Trophoblast cell (in vitro differentiated cells and primary cell): ENCODE measurements at regions not wholly inside any gene's neighbourhood (a gene's known extent, or its start where the extent isn't known, plus 50 kb on each side); places are given as distances from the start of the nearest gene placed in this dataset.

Experiments used
- DNase-seq, 2 donors: peaks; one replicate each; pipeline ENCODE4 v3.0.0-alpha.2; 2016
- H2AFZ ChIP-seq: 2 replicates; pipeline ENCODE4 v1.6.1; 2013; ENCODE audit warnings: low read length, moderate library complexity, mild to moderate bottlenecking; ENCODE audit not compliant: insufficient read depth, poor library complexity
- H2AK5ac ChIP-seq: 2 replicates; pipeline ENCODE4 v1.6.1; 2013; ENCODE audit warnings: mild to moderate bottlenecking, low read length
- H2BK120ac ChIP-seq: 2 replicates; pipeline ENCODE4 v1.6.1; 2013; ENCODE audit warnings: low read length, mild to moderate bottlenecking, moderate library complexity; ENCODE audit not compliant: insufficient read depth, poor library complexity
- H2BK12ac ChIP-seq: 2 replicates; pipeline ENCODE4 v1.6.1; 2013; ENCODE audit warnings: mild to moderate bottlenecking, low read length, moderate library complexity
- H2BK5ac ChIP-seq: 2 replicates; pipeline ENCODE4 v1.6.1; 2013; ENCODE audit warnings: low read length, low read depth, moderate library complexity, mild to moderate bottlenecking; ENCODE audit not compliant: poor library complexity
- H3K14ac ChIP-seq: 2 replicates; pipeline ENCODE4 v1.6.1; 2013; ENCODE audit warnings: mild to moderate bottlenecking, low read length
- H3K18ac ChIP-seq: 2 replicates; pipeline ENCODE4 v1.6.1; 2013; ENCODE audit warnings: mild to moderate bottlenecking, low read length
- H3K23ac ChIP-seq: 2 replicates; pipeline ENCODE4 v1.6.1; 2013; ENCODE audit warnings: low read length
- H3K27ac ChIP-seq: 2 replicates; pipeline ENCODE4 v1.5.1; 2013; ENCODE audit warnings: low read depth, mild to moderate bottlenecking, inconsistent platforms, low read length, moderate library complexity
- H3K27me3 ChIP-seq: 2 replicates; pipeline ENCODE4 v1.6.1; 2013; ENCODE audit warnings: inconsistent platforms, mild to moderate bottlenecking, low read length, moderate library complexity; ENCODE audit not compliant: insufficient read depth
- H3K36me3 ChIP-seq, 2 experiments: 1 replicate in 1 of 2; 2 replicates in 1 of 2; pipeline ENCODE4 v1.6.1; 2013; ENCODE audit warnings: low read length in 2 of 2, mild to moderate bottlenecking in 2 of 2, moderate library complexity in 1 of 2; ENCODE audit not compliant: insufficient read depth in 2 of 2, control insufficient read depth in 1 of 2
- H3K4ac ChIP-seq: 2 replicates; pipeline ENCODE4 v1.6.1; 2013; ENCODE audit warnings: low read depth, mild to moderate bottlenecking, low read length, moderate library complexity
- H3K4me1 ChIP-seq, 2 experiments: 1 replicate in 1 of 2; 2 replicates in 1 of 2; pipeline ENCODE4 v1.6.1; 2013; ENCODE audit warnings: low read length in 2 of 2, mild to moderate bottlenecking in 2 of 2, moderate library complexity in 1 of 2; ENCODE audit not compliant: insufficient read depth in 2 of 2, control insufficient read depth in 1 of 2
- H3K4me2 ChIP-seq: 2 replicates; pipeline ENCODE4 v1.6.1; 2013; ENCODE audit warnings: inconsistent platforms, mild to moderate bottlenecking, low read length, moderate library complexity
- H3K4me3 ChIP-seq: 2 replicates; pipeline ENCODE4 v1.5.1; 2013; ENCODE audit warnings: mild to moderate bottlenecking, low read depth, low read length, inconsistent platforms
- H3K79me1 ChIP-seq: one replicate; pipeline ENCODE4 v1.6.1; 2013; ENCODE audit warnings: low read length
- H3K79me2 ChIP-seq: 2 replicates; pipeline ENCODE4 v1.6.1; 2013; ENCODE audit warnings: low read length, mild to moderate bottlenecking; ENCODE audit not compliant: control insufficient read depth, insufficient read depth, poor library complexity
- H3K9ac ChIP-seq: 2 replicates; pipeline ENCODE4 v1.6.1; 2013; ENCODE audit warnings: mild to moderate bottlenecking, low read length
- H3K9me3 ChIP-seq: 2 replicates; pipeline ENCODE4 v1.6.1; 2013; ENCODE audit warnings: low read depth, mild to moderate bottlenecking, control low read depth, inconsistent platforms, low read length; ENCODE audit not compliant: insufficient read depth
- H4K12ac ChIP-seq: 2 replicates; pipeline ENCODE4 v1.6.1; 2013; ENCODE audit warnings: low read depth, mild to moderate bottlenecking, low read length, moderate library complexity
- H4K8ac ChIP-seq: 2 replicates; pipeline ENCODE4 v1.6.1; 2013; ENCODE audit warnings: low read depth, mild to moderate bottlenecking, low read length, moderate library complexity
- H4K91ac ChIP-seq: one replicate; pipeline ENCODE4 v1.6.1; 2013; ENCODE audit warnings: low read depth, mild to moderate bottlenecking, low read length, moderate library complexity
- whole genome bisulfite sequencing: extraction: QIAGEN DNeasy Blood & Tissue Kit; methylation state at CpG from one replicate; pipeline ENCODE4 v1.1.7; 2013; ENCODE audit warnings: missing lambda C conversion rate; ENCODE audit not compliant: insufficient read length, insufficient coverage; ENCODE audit errors: extremely low coverage; 5-methylcytosine and 5-hydroxymethylcytosine counted together

DNA sequence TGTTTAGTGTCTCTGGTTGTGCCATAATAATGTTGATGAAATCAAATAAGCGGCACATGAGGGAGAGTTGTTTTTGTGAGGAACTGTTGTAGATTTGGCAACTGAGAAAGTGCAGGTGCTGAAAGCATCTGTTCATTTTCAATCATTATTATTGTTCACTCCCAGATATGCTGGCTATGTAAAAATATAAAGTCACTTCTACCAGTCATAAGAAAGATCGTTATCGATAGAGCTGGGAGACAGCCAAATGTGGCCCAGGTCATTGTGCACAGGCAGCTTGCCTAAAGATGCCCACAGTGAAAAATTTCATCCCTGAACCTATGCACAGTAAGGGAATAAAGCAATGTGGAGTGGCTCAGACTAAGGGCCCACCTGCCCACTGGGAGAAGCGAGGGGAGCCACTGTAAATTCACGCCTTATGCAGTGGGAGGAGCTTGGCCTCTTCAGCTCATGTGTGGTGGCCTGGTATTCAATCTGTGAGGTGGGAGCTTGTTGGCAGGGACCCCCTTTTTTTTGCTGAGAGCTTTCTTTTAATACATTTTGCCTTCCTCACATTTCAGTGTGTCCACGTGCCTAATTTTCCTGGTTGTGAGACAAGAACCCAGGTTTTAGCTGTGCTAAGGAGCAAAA is 1490.8 kb upstream of the TMEM132C start:
- no CpG with 5 or more reads among the region's 6 CpGs for WGBS
- H3K14ac ChIP-seq = no peak overlapping the region

GRCh38 chr12:126780343-126780742 is 1486.6 kb upstream of the TMEM132C start:
- no peaks in the 10 kb centered on the region for H3K36me3 ChIP-seq
- H3K4me2 ChIP-seq = no peak overlapping the region
- no peak for DNase-seq
- H2BK12ac ChIP-seq = no peak overlapping the region
- no peak overlapping the region for H3K4ac ChIP-seq
- no peak overlapping the region for H3K18ac ChIP-seq
- no peak overlapping the region for H3K27ac ChIP-seq
- H3K79me2 ChIP-seq = no peaks in the 10 kb centered on the region
- no peak overlapping the region for H4K12ac ChIP-seq
- no peaks in the 10 kb centered on the region for H3K27me3 ChIP-seq
- no peak overlapping the region for H3K4me3 ChIP-seq
- H3K9ac ChIP-seq = no peak overlapping the region
- H4K8ac ChIP-seq = no peak overlapping the region
- no peaks in the 10 kb centered on the region for H3K9me3 ChIP-seq
- H3K14ac ChIP-seq = no peak overlapping the region
- H2BK5ac ChIP-seq = no peak overlapping the region
- WGBS = no CpG with 5 or more reads among the region's 5 CpGs
- H3K4me1 ChIP-seq = no peaks in the 10 kb centered on the region
- no peak overlapping the region for H2BK120ac ChIP-seq
- no peak overlapping the region for H3K23ac ChIP-seq
- no peaks in the 10 kb centered on the region for H3K79me1 ChIP-seq
- no peak overlapping the region for H2AFZ ChIP-seq
- H2AK5ac ChIP-seq = no peak overlapping the region
- H4K91ac ChIP-seq = no peak overlapping the region

More for the DNA sequence above, 1490.8 kb upstream of the TMEM132C start:
- Histone ChIP-seq H2AK5ac (no peak overlapping the region), H3K4me1 (no peaks in the 10 kb centered on the region), H3K27ac (no peak overlapping the region), H3K9me3 (no peaks in the 10 kb centered on the region), H4K91ac (no peak overlapping the region), H3K18ac (no peak overlapping the region), H2AFZ (no peak overlapping the region), H3K23ac (no peak overlapping the region), H3K36me3 (no peaks in the 10 kb centered on the region), H3K79me2 (no peaks in the 10 kb centered on the region), H3K4me3 (no peak overlapping the region), H3K79me1 (no peaks in the 10 kb centered on the region), H3K4ac (no peak overlapping the region), H2BK120ac (no peak overlapping the region), H3K4me2 (no peak overlapping the region), H2BK5ac (no peak overlapping the region), H4K12ac (no peak overlapping the region), H2BK12ac (no peak overlapping the region), H3K27me3 (no peaks in the 10 kb centered on the region), H3K9ac (no peak overlapping the region), H4K8ac (no peak overlapping the region)
- DNase-seq = no peak

GRCh38 chr12:126781593-126781992 is 1485.4 kb upstream of the TMEM132C start:
- no peak overlapping the region for H3K14ac ChIP-seq
- H4K12ac ChIP-seq = no peak overlapping the region
- no peak overlapping the region for H4K91ac ChIP-seq
- H2AFZ ChIP-seq = no peak overlapping the region
- H2AK5ac ChIP-seq = no peak overlapping the region
- no peak overlapping the region for H2BK120ac ChIP-seq
- H3K79me2 ChIP-seq = no peaks in the 10 kb centered on the region
- no peak overlapping the region for H3K27ac ChIP-seq
- H4K8ac ChIP-seq = no peak overlapping the region
- H3K4me3 ChIP-seq = no peak overlapping the region
- H3K27me3 ChIP-seq = no peaks in the 10 kb centered on the region
- H3K4me1 ChIP-seq = no peaks in the 10 kb centered on the region
- no peaks in the 10 kb centered on the region for H3K36me3 ChIP-seq
- no peaks in the 10 kb centered on the region for H3K9me3 ChIP-seq
- H3K23ac ChIP-seq = no peak overlapping the region
- no peak overlapping the region for H3K9ac ChIP-seq
- H2BK12ac ChIP-seq = no peak overlapping the region
- WGBS = no CpG with 5 or more reads among the region's 3 CpGs
- H2BK5ac ChIP-seq = no peak overlapping the region
- no peaks in the 10 kb centered on the region for H3K79me1 ChIP-seq
- no peak overlapping the region for H3K4ac ChIP-seq
- no peak overlapping the region for H3K4me2 ChIP-seq
- DNase-seq = no peak
- H3K18ac ChIP-seq = no peak overlapping the region

DNA sequence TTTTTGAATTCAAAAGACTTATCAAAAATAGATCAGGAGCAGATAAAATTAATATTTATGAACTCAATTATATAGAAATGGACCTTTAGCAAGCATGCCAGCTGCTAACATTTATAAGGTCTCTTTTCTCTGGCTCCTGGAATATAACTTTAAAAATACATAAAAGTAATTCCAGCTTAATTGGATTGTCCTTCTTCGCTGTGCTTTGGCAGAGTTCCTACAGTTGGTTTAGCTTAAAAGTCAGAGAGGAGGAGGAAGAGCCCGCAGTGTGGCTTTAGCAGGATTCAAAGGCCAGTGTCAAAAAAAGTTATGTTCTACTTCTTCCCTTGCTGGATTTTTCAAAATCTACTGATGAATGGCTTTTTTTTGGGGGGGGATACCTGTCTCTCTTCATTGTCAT is 1484.9 kb upstream of the TMEM132C start:
- Histone ChIP-seq H3K4me3 (no peak overlapping the region), H3K27me3 (no peaks in the 10 kb centered on the region), H2AFZ (no peak overlapping the region), H3K36me3 (no peaks in the 10 kb centered on the region), H2AK5ac (no peak overlapping the region), H4K91ac (no peak overlapping the region), H3K4me2 (no peak overlapping the region), H3K23ac (no peak overlapping the region), H2BK12ac (no peak overlapping the region), H3K4me1 (no peaks in the 10 kb centered on the region), H3K27ac (no peak overlapping the region), H3K79me1 (no peaks in the 10 kb centered on the region), H2BK120ac (no peak overlapping the region), H4K12ac (no peak overlapping the region), H3K4ac (no peak overlapping the region), H3K9me3 (no peaks in the 10 kb centered on the region), H3K14ac (no peak overlapping the region), H4K8ac (no peak overlapping the region), H3K18ac (no peak overlapping the region), H2BK5ac (no peak overlapping the region), H3K9ac (no peak overlapping the region), H3K79me2 (no peaks in the 10 kb centered on the region)
- DNase-seq = no peak
- WGBS = no CpG with 5 or more reads among the region's 2 CpGs
